ENCODE measurements at regions not wholly inside any gene's neighbourhood (a gene's known extent, or its start where the extent isn't known, plus 50 kb on each side); places are given as distances from the start of the nearest gene placed in this dataset.

DNA sequence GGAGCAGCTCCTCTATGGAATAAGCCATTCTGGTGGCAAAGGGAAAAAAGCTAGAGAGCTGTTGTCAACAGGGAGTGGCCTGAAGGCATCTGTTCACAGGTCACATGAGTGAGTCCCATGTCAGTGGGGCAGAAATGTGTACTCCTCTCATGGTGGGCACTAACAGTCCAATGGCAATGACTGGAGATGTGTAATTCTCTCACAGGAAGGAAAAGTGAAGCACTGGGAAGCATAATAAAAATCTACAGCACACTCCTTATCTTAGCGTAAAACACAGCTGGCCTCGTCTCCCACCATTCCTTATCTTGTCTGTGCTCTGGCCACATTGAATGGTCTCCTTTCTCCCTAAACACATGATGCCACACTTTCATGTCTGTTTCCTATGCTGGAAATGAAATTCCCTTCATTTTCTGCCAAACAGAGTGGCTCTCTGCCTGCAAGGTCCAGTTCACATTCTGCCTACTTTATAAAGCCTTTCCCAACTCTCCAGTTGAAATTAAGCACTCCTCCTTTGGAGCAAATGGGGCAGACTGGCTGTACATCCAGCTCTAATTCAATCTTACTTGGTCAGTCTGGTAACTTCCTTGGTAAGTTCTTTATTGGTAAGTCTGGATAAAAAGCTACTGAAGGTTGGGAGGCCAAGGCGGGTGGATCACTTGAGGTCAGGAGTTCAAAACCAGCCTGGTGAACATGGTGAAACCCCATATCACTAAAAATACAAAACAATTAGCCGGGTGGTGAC, 139.8 kb downstream of the RPL22L1 start:
- WGBS, 2 experiments (ENCODE audit: insufficient coverage in 2 of 2) = 85 to 86% methylated on average over 3 of the region's 4 CpGs
- H3K27ac ChIP-seq (ENCODE audit: low read depth, low read length, severe bottlenecking) = peak overlapping the region; percentile 55
- no peaks in the 10 kb centered on the region for H3K9me3 ChIP-seq (ENCODE audit: control insufficient read depth, low read length)
- H3K36me3 ChIP-seq (ENCODE audit: control insufficient read depth, insufficient read depth, low read length) = no peaks in the 10 kb centered on the region
- no peak overlapping the region for H3K4me3 ChIP-seq (ENCODE audit: extremely low read depth, insufficient read depth, low read length, poor library complexity, severe bottlenecking)
- peaks cover 23% of the 10 kb centered on the region for H3K4me1 ChIP-seq (ENCODE audit: control insufficient read depth, insufficient read depth, low read length, poor library complexity, severe bottlenecking)

DNA sequence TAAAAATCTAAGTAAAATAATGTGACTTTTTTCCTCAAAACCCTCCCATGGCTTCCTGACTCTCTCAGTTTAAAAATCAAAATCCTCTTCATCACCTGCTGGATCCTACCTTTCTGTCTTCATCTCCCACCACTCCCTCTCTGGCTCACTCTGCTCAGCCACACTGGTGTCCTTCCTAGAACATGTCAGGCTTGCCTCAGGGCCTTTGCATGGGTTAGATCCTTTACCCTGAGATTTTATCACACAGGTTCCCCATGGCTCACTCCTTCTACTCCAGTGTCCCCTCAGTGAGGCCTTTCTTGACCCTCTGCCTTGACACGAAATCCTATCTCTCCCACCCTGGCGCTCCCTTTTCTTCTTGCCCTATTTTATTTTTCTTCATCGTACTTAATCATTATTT, 141.8 kb downstream of the RPL22L1 start:
- Histone ChIP-seq H3K4me1 (ENCODE audit: control insufficient read depth, insufficient read depth, low read length, poor library complexity, severe bottlenecking) (peaks cover 17% of the 10 kb centered on the region), H3K27ac (ENCODE audit: low read depth, low read length, severe bottlenecking) (no peak overlapping the region), H3K36me3 (ENCODE audit: control insufficient read depth, insufficient read depth, low read length) (no peaks in the 10 kb centered on the region), H3K9me3 (ENCODE audit: control insufficient read depth, low read length) (no peaks in the 10 kb centered on the region), H3K4me3 (ENCODE audit: extremely low read depth, insufficient read depth, low read length, poor library complexity, severe bottlenecking) (no peak overlapping the region)
- WGBS, 2 experiments (ENCODE audit: insufficient coverage in 2 of 2) = 94 to 100% methylated on average over 2 of the region's 3 CpGs

DNA sequence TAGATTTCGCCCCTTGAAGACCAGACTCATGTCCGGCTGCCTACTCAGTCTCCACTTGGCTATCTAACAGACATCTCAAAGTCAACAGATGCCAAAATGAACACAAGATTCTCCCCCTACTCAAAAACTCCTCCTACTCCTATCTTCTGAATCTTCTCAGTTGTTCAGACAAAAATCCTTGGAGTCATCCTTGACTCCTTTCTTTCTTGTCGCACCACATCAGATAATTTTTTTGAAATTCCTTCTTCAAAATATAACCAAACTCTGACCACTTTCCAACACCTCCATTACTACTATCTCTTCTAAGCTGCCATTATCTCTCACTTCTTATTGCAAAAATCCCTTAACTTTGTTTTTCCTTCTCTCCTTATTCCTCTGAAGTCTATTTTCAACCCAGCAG, 141.9 kb upstream of the SLC7A14 start:
- no peaks in the 10 kb centered on the region for H3K9me3 ChIP-seq (ENCODE audit: control insufficient read depth, low read length)
- no peak overlapping the region for H3K4me3 ChIP-seq (ENCODE audit: extremely low read depth, insufficient read depth, low read length, poor library complexity, severe bottlenecking)
- peaks cover 17% of the 10 kb centered on the region for H3K4me1 ChIP-seq (ENCODE audit: control insufficient read depth, insufficient read depth, low read length, poor library complexity, severe bottlenecking)
- 96 to 100% methylated on average over 3 of the region's 3 CpGs for WGBS, 2 experiments (ENCODE audit: insufficient coverage in 2 of 2)
- H3K27ac ChIP-seq (ENCODE audit: low read depth, low read length, severe bottlenecking) = no peak overlapping the region
- H3K36me3 ChIP-seq (ENCODE audit: control insufficient read depth, insufficient read depth, low read length) = no peaks in the 10 kb centered on the region

DNA sequence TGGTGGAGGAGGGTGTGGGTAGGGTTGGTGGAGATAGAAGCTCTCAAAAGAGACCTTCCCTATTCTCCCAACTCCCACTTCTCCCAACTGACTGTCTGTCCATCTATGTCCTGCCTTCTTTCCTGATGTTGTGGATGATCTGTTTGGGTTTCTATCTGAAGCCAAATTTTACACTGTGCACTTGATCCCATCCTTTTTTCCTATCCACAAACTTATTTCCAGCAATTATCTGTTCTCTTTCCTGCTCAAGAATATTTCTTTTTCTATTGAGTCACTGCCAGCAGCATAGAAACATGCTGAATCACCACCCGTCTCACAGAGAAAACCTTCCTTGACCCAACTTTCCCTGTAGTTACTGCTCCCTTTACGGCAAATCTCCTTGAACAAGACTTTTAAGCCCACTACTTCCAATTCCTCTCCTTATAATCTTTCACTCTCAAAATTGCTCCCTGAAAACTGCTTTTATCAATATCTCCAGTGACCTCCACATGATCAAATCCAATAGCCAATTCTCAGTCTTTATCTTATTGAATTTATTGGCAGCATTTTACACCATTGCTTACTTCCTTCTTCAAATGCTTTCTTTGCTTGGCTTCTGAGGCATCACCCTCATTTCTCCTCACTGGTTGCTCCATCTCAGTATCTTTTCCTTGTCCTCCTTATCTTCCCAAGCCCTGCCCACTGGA, 141.2 kb upstream of the SLC7A14 start:
- H3K36me3 ChIP-seq (ENCODE audit: control insufficient read depth, insufficient read depth, low read length) = no peaks in the 10 kb centered on the region
- H3K4me1 ChIP-seq (ENCODE audit: control insufficient read depth, insufficient read depth, low read length, poor library complexity, severe bottlenecking) = peaks cover 17% of the 10 kb centered on the region
- peak overlapping the region; percentile 10 for H3K27ac ChIP-seq (ENCODE audit: low read depth, low read length, severe bottlenecking)
- H3K4me3 ChIP-seq (ENCODE audit: extremely low read depth, insufficient read depth, low read length, poor library complexity, severe bottlenecking) = no peak overlapping the region
- H3K9me3 ChIP-seq (ENCODE audit: control insufficient read depth, low read length) = no peaks in the 10 kb centered on the region
- 86 to 89% methylated on average over 2 of the region's 2 CpGs for WGBS, 2 experiments (ENCODE audit: insufficient coverage in 2 of 2)

DNA sequence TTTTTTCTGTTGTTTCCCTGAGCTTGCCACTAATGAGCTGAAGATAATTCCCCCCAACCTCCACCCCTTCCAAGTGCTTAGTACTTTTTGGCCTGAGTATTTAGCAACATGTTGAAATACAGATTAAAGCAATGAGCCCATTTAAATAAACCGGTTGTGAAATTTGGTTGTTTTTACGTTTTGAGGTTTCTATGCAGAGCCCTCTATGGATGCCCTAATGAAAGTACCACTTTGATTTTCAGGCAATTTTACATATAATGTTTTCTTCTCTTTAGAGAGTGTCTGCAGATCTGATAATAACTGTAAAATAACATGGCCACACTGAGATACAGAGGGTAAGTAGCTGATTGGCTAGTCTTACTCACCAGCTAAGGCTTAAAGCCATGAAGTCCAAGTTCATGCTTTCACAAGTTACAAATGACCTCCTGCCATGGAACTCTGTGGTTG, 139.4 kb upstream of the SLC7A14 start:
- no peak overlapping the region for H3K4me3 ChIP-seq (ENCODE audit: extremely low read depth, insufficient read depth, low read length, poor library complexity, severe bottlenecking)
- WGBS, 2 experiments (ENCODE audit: insufficient coverage in 2 of 2) = 93% methylated on average over 2 of the region's 2 CpGs; no CpG with 5 or more reads in 1 of the 2 experiments

DNA sequence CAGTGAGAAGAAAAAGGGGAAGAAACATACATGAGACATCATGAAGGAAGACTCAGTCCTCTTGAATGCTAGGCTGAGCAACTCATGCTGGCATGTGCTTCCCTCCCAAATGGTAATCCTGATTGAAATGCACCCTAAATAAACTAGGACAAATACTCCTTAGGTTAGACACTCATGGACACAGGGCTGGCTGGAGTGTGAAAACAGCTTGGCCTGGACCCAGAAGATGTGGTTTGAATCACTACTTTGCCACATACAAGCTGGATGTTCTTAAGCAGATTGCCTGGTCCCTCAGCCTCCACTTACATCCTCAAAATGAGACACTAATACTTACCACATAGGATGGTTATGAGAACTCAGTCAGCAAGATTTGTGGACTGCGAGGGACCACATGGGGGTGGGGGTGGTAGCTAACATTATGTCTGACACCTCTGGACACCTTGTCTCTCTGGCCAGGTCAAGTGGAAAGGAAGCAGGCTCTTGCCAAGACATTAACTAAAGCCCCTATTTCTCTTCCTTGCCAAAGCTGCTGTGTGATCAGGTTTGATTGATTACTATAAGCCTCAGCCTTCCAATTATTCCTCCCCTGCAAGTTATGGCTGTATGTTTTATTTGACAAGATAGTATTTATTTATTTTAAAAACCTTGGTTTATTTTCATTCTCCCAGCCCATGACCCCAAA, 138.9 kb upstream of the SLC7A14 start:
- Histone ChIP-seq H3K4me1 (ENCODE audit: control insufficient read depth, insufficient read depth, low read length, poor library complexity, severe bottlenecking) (peaks cover 17% of the 10 kb centered on the region), H3K27ac (ENCODE audit: low read depth, low read length, severe bottlenecking) (no peak overlapping the region), H3K4me3 (ENCODE audit: extremely low read depth, insufficient read depth, low read length, poor library complexity, severe bottlenecking) (no peak overlapping the region), H3K9me3 (ENCODE audit: control insufficient read depth, low read length) (no peaks in the 10 kb centered on the region), H3K36me3 (ENCODE audit: control insufficient read depth, insufficient read depth, low read length) (no peaks in the 10 kb centered on the region)
- no CpG with 5 or more reads among the region's 1 CpG for WGBS, 2 experiments (ENCODE audit: insufficient coverage in 2 of 2)

More for the DNA sequence above, 139.4 kb upstream of the SLC7A14 start:
- Histone ChIP-seq H3K36me3 (ENCODE audit: control insufficient read depth, insufficient read depth, low read length) (no peaks in the 10 kb centered on the region), H3K27ac (ENCODE audit: low read depth, low read length, severe bottlenecking) (no peak overlapping the region), H3K4me1 (ENCODE audit: control insufficient read depth, insufficient read depth, low read length, poor library complexity, severe bottlenecking) (peaks cover 17% of the 10 kb centered on the region), H3K9me3 (ENCODE audit: control insufficient read depth, low read length) (no peaks in the 10 kb centered on the region)

DNA sequence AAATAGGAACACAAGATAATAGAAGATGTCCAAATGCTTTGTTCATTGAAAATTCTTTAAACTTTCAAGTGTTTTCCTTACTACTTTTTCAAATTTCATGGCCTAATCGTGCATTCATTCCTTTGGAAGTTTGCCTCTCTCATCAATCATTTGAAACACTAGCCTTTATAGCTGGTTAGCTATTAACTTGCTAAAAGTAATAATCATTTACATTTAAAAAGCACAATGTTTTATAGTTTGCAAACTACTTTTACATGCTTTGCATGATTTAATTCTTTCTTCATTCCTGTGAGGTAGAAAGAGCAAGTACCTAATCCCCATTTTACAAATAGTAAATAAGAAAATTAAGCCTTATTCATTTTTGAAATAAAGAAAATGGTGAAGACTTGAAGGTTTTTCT, 137.4 kb upstream of the SLC7A14 start:
- 100% methylated on average over 1 of the region's 1 CpG; no CpG with 5 or more reads in 1 of the 2 experiments for WGBS, 2 experiments (ENCODE audit: insufficient coverage in 2 of 2)
- Histone ChIP-seq H3K27ac (ENCODE audit: low read depth, low read length, severe bottlenecking) (no peak overlapping the region), H3K4me1 (ENCODE audit: control insufficient read depth, insufficient read depth, low read length, poor library complexity, severe bottlenecking) (peaks cover 17% of the 10 kb centered on the region), H3K9me3 (ENCODE audit: control insufficient read depth, low read length) (peaks cover 3% of the 10 kb centered on the region), H3K4me3 (ENCODE audit: extremely low read depth, insufficient read depth, low read length, poor library complexity, severe bottlenecking) (no peak overlapping the region), H3K36me3 (ENCODE audit: control insufficient read depth, insufficient read depth, low read length) (no peaks in the 10 kb centered on the region)

DNA sequence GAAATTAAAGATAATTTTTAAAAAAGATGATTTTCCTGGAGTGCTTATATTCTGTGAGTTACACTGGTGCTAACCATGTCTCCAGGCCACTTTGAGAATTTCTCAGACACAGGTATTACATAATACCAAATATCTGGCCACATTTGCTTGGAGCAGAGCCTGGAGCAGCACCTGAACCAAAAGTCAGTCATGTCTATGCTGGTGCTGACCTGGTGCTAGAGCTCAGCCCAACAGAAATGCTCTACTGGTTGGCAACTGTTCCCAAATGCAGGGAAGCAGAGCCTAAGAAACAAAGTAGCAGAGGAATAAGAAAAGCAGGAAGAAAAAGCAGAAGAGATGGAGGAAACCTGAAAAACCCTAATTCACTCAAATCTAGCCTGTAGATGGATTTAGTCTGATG, 135.7 kb upstream of the SLC7A14 start:
- no peak overlapping the region for H3K4me3 ChIP-seq (ENCODE audit: extremely low read depth, insufficient read depth, low read length, poor library complexity, severe bottlenecking)
- H3K27ac ChIP-seq (ENCODE audit: low read depth, low read length, severe bottlenecking) = no peak overlapping the region
- peaks cover 3% of the 10 kb centered on the region for H3K9me3 ChIP-seq (ENCODE audit: control insufficient read depth, low read length)
- peaks cover under 1% of the 10 kb centered on the region for H3K4me1 ChIP-seq (ENCODE audit: control insufficient read depth, insufficient read depth, low read length, poor library complexity, severe bottlenecking)
- no peaks in the 10 kb centered on the region for H3K36me3 ChIP-seq (ENCODE audit: control insufficient read depth, insufficient read depth, low read length)

DNA sequence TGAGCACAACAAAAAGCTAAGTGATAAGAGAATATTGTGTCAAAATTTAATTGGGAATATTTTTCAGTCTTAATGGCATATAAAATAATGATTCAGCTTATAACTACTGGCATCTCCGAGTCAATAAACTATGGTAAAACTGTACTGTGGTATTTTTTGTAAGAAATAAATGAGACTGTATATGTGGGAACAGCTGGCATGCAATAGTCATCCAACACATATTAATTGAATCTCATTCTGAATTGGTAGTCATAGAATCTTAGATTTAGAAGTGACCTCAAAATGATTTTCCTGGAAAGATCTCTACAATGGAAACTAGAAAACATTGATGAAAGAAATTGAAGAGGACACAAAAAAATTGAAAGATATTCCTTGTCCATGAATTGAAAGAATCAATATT, 133.4 kb upstream of the SLC7A14 start:
- Histone ChIP-seq H3K36me3 (ENCODE audit: control insufficient read depth, insufficient read depth, low read length) (no peaks in the 10 kb centered on the region), H3K4me3 (ENCODE audit: extremely low read depth, insufficient read depth, low read length, poor library complexity, severe bottlenecking) (no peak overlapping the region), H3K27ac (ENCODE audit: low read depth, low read length, severe bottlenecking) (no peak overlapping the region), H3K4me1 (ENCODE audit: control insufficient read depth, insufficient read depth, low read length, poor library complexity, severe bottlenecking) (no peaks in the 10 kb centered on the region), H3K9me3 (ENCODE audit: control insufficient read depth, low read length) (peaks cover 3% of the 10 kb centered on the region)
- WGBS, 2 experiments (ENCODE audit: insufficient coverage in 2 of 2) = no CpG with 5 or more reads among the region's 1 CpG

DNA sequence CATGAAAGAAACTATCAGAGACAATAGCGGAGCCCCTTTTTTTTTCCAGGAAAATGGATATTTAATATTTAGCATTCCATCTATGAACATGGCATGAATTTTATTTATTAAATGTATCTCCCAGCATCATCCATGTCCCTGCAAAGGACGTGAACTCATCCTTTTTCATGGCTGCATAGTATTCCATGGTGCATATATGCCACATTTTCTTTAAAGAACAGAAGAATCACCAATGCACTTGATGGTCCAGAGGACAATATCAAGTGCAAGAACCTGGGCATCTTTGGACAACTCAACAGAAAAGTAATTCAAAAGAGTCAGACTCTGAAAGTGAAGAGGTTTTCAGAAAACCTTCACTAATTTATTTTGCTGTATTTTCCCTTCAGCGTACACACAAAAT, 133.0 kb upstream of the SLC7A14 start:
- Histone ChIP-seq H3K27ac (ENCODE audit: low read depth, low read length, severe bottlenecking) (no peak overlapping the region), H3K36me3 (ENCODE audit: control insufficient read depth, insufficient read depth, low read length) (no peaks in the 10 kb centered on the region), H3K4me1 (ENCODE audit: control insufficient read depth, insufficient read depth, low read length, poor library complexity, severe bottlenecking) (peaks cover 4% of the 10 kb centered on the region), H3K9me3 (ENCODE audit: control insufficient read depth, low read length) (peaks cover 3% of the 10 kb centered on the region), H3K4me3 (ENCODE audit: extremely low read depth, insufficient read depth, low read length, poor library complexity, severe bottlenecking) (no peak overlapping the region)
- WGBS, 2 experiments (ENCODE audit: insufficient coverage in 2 of 2) = 86 to 100% methylated on average over 1 of the region's 3 CpGs
